Fibroblast of the aortic adventitia (primary cell): ENCODE measurements at regions not wholly inside any gene's neighbourhood (a gene's known extent, or its start where the extent isn't known, plus 50 kb on each side); places are given as distances from the start of the nearest gene placed in this dataset.
A peak's percentile ranks its signal among the peaks of the same experiment; 100 is the strongest.

Experiments used
- DNase-seq: peaks from one replicate; pipeline ENCODE4 v3.0.0-alpha.2; 2010; ENCODE audit warnings: low read depth
- H3K4me3 ChIP-seq: 2 replicates; pipeline ENCODE4 v1.5.1; 2011; ENCODE audit warnings: low read depth, mild to moderate bottlenecking, control low read depth, low read length, moderate library complexity
- TF ChIP-seq, protein P1 (sequence below): IDR thresholded peaks from 2 replicates; pipeline ENCODE4 v1.5.1; 2011; ENCODE audit warnings: mild to moderate bottlenecking, low read length, control low read depth, inconsistent platforms; ENCODE audit not compliant: insufficient read depth

DNA sequence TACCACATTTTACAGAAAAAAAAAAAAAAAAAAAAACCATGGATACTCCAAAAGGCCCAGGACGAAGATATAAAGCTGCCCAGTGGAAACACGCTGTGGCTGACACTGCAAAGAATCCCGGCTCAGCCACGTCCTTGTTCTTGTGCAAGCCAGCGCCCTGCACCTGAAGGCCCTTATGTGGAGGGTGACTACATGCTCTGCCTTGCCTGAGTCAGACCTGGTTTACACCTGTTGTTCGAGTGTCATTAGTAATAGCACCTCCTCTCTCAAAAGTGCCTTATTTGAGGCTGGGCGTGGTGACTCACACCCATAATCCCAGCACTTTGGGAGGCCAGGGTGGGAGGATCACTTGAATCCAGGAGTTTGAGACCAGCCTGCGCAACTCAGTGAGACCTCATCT, 54.3 kb upstream of the ZSWIM6 start:
- TF ChIP-seq, protein P1, sequence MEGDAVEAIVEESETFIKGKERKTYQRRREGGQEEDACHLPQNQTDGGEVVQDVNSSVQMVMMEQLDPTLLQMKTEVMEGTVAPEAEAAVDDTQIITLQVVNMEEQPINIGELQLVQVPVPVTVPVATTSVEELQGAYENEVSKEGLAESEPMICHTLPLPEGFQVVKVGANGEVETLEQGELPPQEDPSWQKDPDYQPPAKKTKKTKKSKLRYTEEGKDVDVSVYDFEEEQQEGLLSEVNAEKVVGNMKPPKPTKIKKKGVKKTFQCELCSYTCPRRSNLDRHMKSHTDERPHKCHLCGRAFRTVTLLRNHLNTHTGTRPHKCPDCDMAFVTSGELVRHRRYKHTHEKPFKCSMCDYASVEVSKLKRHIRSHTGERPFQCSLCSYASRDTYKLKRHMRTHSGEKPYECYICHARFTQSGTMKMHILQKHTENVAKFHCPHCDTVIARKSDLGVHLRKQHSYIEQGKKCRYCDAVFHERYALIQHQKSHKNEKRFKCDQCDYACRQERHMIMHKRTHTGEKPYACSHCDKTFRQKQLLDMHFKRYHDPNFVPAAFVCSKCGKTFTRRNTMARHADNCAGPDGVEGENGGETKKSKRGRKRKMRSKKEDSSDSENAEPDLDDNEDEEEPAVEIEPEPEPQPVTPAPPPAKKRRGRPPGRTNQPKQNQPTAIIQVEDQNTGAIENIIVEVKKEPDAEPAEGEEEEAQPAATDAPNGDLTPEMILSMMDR = no peak
- no peak overlapping the region for H3K4me3 ChIP-seq
- DNase-seq = no peak

DNA sequence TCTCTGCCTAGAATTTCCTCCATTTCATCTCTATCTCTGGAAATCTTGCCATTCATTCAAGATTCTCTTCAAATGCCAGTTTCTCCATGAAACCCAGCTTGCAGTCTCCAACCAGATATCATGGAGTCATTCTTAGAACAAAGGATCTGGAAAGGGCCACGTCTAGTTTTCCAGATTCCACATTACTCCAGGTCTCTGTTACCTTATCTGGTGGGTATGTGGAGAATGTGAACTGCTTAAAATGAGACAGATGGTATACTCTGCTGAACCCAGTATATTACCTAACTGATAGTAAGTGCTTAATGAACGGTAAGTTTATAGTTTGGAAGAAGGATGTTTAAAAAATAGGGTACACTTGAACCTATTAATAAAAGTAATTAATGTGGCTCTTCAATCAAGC, 52.3 kb upstream of the ZSWIM6 start:
- no peak overlapping the region for H3K4me3 ChIP-seq
- no peak for DNase-seq
- TF ChIP-seq, protein P1 = no peak

DNA sequence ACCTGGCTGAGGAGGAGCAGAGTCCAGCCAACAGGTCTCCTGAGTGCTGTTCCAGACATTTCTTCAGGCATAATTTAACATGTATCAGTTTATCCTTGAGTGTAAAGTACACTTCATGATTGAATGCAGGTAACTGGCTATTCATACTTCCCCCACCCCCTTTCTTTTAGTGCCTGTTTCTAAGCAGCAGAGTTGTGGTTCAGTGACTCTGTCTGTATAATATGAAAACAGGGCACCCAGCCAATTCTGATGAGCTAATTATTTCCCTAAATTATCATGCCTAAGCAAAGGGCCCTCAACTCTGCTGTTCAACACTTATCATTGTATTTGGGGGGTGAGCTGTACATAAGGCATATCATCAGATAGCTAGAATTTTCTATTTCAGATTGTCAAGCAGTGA, 51.9 kb upstream of the ZSWIM6 start:
- no peak overlapping the region for H3K4me3 ChIP-seq
- peak; percentile 77 for DNase-seq
- TF ChIP-seq, protein P1 = no peak

DNA sequence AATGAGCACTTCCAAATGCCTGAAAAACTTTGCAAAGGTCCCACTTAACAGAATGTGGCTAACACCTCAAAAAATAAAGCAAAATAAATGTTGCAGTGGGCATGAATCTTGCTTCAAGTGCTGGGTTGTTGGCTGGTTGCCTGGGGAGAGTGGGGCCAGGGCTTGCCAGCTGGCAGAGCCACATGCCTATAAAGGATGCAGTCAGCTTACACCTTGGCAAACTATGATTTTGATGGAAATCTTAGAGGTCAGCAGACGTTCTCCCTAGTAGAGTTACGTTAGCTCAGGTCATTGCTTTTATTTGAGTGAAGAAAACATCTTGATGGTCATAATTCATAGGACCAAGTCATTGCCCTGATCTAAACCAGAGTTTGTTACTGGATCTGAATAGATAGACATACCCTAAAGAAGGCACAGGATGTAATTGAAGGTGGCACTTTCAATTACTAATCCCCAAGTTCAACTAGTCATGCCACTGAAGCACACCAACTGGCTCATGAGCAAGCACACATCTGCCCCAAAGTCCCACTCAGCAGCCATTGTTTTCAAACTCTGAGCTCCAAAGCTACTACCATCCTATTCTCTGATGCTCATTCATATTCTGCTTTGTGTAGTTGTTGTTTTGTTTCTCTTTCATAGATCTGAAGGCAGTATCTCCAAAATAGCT, 51.2 kb upstream of the ZSWIM6 start:
- TF ChIP-seq, protein P1 = no peak
- no peak overlapping the region for H3K4me3 ChIP-seq
- DNase-seq = no peak

DNA sequence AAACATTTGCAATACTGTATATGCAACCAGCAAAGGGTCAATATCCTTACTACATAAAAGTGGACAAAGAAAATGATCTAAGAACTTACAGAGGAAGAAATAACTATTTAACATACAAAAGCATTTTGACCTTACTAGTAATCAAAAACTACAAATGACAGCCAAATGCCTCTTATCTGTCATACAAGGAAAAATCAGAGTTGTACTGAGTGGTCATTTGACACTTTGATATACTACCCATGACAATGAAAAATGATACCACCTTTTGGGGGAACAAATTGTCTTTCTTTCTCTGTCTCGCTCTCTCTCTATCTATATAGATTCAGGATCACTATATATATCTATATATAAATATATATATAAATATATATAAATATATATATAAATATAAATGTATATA, 50.4 kb upstream of the ZSWIM6 start:
- DNase-seq = no peak
- TF ChIP-seq, protein P1 = no peak
- H3K4me3 ChIP-seq = no peak overlapping the region
